GM19351 (cell line): ENCODE measurements at regions not wholly inside any gene's neighbourhood (a gene's known extent, or its start where the extent isn't known, plus 50 kb on each side); places are given as distances from the start of the nearest gene placed in this dataset.
"Not testable (repeated sequence)": the region's sequence is repeated elsewhere in the genome, so short reads cannot be mapped to it uniquely, and the experiment has no call there.

Source experiments
- ATAC-seq: cut with Tn5 transposase; IDR thresholded peaks from one replicate; pipeline ENCODE4 v1.9.1; 2021; ENCODE audit warnings: mild to moderate bottlenecking, moderate library complexity; ENCODE audit not compliant: unreplicated experiment

- ATAC-seq = no peak
Measured at GRCh38 chr7:32765185-32765584, 126.4 kb downstream of the KBTBD2 start.

DNA sequence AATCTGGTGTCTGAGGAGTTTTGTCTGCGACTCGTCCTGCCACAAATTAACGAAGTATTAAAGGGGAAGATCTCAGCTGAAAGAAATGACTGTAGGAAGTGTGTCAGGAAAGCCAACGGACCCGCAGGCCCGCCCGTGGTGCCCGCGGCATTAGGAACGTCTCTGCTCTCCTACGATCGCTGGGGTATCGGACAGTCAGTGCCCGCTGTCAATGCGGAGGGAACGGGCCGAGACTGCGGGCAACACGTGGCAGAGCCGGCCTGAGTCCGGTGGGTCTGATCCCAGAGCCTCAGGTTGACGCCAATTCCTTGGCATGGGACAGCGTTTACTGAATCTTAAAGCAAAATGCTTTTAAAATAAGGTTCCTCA lies 128.7 kb downstream of the KBTBD2 start:
- no peak for ATAC-seq

- ATAC-seq = not testable (repeated sequence)
Measured at GRCh38 chr7:32762206-32762924, 129.2 kb downstream of the KBTBD2 start.

GRCh38 chr7:32761451-32762205 lies 129.9 kb downstream of the KBTBD2 start:
- ATAC-seq = no peak

GRCh38 chr7:32760755-32761154 lies 130.8 kb downstream of the KBTBD2 start:
- not testable (repeated sequence) for ATAC-seq

DNA sequence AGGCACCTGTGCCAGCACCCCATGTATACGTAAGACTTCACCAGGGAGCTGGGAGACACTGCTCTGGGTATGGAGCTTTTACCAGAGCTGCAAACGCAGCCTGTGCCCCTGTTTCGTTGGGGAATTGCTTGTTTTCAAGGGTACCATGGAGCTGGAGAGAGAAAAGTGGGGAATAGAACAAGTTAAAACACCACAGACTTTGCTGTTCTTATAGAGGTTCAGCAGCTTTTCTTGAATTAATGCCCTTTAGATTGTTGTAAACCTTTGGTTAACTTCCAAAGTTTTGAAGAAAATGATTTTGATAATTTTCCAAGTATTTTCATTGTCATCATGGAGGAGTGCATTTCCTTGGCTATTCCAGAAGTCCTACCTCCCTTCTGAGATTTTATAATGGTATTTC lies 131.7 kb downstream of the KBTBD2 start:
- not testable (repeated sequence) for ATAC-seq

DNA sequence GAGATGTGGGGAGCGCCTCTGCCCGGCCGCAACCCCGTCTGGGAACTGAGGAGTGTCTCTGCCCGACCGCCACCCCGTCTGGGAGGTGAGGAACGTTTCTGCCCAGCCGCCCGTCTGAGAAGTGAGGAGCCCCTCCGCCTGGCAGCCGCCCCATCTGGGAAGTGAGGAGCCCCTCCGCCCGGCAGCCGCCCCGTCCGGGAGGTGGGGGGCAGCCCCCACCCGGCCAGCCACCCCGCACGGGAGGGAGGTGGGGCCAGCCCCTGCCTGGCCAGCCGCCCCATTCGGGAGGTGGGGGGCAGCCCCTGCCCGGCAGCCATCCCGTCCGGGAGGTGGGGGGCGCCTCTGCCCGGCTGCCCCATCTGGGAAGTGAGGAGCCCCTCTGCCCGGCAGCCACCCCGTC lies 137.7 kb downstream of the KBTBD2 start:
- ATAC-seq = not testable (repeated sequence)

- not testable (repeated sequence) for ATAC-seq
Measured at GRCh38 chr7:32748337-32748736, 143.2 kb downstream of the KBTBD2 start.

DNA sequence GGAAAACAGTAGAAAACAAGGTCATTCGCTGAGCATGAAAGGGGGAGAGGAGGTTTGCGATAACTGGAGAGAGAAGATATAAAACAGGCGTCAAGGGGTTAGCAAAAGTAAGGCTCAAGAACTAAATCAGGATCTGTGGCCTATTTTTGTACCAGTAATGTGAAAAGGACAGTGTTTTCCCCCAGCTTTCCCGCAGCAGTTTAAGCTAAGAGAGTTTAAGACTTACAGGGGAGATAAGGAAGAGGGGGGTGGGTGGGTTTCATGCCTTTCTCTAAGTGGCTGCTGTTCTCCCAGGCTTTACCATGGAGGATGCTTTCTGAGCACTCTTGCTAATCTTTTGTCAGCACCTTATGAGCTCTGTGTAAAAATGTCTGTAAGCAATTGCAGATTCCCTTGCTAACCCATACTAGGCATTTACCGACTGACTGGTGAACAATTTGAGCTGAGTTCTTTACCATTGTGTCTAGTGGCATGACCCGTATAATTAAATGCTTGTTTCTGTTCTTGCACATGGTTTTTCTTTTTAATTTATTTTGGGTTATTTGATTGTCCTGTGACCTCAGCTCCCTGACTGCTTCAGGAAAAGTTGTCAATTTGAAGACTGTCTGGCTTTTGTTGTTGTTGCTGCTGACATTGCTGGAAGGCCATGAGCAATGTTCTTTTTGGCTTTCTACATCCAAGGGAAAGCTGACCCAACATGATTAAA lies 144.0 kb downstream of the KBTBD2 start:
- not testable (repeated sequence) for ATAC-seq

- not testable (repeated sequence) for ATAC-seq
Measured at GRCh38 chr7:32741853-32742476, 149.6 kb downstream of the KBTBD2 start.

DNA sequence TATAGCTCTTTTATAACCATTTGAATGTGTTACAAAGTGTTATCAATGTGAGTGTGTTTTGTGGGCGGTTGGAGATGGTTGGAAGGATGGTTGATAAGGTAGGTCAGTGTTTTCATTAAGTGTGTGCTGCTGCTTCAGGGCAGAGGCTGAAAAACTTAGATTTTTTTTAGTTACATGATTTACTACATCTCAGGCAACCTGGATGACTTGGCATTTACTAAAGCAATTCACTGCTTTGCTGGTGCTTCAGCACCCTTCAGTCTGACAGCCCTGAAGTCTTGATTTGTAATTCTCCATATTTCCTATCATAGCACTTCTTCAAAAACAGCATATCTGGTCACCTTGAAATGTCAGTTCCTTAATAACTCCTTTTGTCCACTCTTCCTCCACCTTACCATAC lies 151.8 kb downstream of the KBTBD2 start:
- not testable (repeated sequence) for ATAC-seq

DNA sequence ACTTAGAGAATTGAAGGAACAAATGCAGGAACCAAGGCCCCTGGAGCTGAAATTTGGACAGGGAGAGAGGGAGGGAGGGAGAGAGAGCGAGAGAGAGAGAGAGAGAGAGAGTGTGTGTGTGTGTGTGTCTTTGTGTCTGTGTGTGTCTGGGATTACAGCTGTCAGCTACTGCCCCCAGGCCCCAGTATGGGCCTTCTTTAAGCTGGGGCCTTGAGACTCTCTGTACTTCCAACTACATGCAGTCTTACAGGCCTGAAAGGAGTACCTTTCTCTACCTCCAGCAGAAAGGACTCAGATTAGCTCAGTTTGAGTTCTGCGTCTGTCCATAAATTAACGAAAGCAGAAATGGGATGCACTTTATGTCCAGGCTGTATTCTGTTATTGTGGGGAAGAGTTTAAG lies 153.2 kb downstream of the KBTBD2 start:
- ATAC-seq = not testable (repeated sequence)

DNA sequence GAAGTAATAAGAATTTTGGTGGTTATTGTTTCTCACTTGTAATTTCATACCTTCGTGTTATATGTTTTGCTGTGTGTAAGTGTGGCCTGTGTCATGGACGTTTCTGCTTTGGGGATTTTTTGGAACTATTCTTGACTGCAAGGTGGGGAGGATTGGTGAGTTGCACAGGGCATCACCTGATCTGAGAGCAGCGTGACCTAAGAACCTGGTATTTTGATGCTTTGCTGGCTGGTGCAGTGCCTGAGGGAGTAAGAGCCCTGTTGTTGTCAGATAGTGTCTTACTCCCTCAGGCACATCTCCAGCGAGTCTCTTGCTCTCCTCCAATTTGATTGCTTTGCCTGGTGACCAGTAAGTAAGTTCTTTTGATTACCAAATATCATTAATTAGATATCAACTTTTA lies 158.8 kb downstream of the KBTBD2 start:
- not testable (repeated sequence) for ATAC-seq

- ATAC-seq = not testable (repeated sequence)
Measured at GRCh38 chr7:32729335-32729675, 162.3 kb downstream of the KBTBD2 start.

GRCh38 chr7:32728412-32729334 lies 162.9 kb downstream of the KBTBD2 start:
- peak; percentile 71 for ATAC-seq

DNA sequence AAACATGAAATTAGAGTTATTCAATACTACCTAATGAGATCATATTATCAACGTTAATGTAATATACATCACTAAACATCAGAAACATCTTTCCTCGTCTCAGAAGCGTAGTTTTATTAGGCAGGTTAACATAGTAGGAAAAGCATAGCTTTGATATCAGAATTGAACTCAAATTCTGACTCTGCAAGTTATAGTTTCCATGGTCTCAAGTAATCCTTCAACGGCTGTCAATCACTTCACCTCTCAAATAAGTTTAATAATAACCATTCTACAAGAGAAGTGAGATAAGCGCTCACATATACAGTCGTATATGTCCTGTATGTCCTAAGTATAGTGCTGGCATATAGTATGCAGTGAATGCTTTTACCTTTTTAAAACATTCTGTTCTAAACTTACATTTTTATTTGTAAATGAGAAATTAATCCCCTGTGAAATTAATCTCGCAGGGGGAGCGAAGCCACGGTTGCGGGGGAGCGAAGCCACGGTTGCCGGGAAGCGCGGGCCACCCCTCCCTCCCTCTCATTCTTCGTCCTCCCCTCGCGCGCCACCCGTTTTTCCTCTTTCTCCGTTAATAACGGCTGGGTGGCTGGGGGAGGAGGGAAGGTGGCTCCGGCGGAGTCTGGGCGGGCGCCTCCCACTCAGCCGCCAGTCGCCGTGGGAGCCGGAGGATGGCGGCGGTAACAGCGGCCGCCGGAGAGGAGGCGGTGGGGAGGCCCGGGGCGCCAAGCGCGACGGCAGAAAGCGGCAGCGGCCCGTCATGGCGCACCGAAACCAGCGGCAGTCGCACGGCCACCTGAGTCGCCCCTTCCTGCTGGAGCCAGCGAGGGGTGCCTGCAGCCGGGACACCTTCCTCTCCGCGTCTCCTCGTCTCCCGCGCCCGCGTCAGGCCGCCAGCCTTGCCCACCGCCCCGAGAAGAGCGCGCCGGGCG lies 163.8 kb downstream of the KBTBD2 start:
- ATAC-seq = peak; percentile 65

- not testable (repeated sequence) for ATAC-seq
Measured at GRCh38 chr7:32722837-32723236, 168.7 kb downstream of the KBTBD2 start.

- ATAC-seq = no peak
Measured at GRCh38 chr7:32694182-32694581, 197.4 kb downstream of the KBTBD2 start.
